ENCODE measurements at regions not wholly inside any gene's neighbourhood (a gene's known extent, or its start where the extent isn't known, plus 50 kb on each side); places are given as distances from the start of the nearest gene placed in this dataset.

DNA sequence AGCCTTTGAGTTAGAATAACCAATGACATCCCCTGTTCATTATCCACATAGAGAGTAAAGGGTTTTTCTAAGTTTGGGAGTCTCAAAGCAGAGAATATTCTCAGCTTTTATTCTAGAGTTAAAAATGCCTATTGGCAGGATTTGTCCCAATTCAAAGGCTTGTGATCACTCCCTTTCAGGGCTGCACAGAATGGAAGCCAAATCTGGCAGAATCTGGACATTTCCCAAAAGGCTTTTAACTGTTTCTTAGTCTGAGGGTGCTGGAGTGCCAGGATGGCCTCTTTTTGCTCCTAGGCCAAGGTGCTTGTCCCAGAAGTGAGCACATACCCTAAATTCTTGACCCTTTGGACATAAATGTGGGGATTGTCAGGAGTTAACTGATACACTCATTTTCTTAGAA lies 556.6 kb downstream of the DOK5 start:
- TF ChIP-seq, protein P1, sequence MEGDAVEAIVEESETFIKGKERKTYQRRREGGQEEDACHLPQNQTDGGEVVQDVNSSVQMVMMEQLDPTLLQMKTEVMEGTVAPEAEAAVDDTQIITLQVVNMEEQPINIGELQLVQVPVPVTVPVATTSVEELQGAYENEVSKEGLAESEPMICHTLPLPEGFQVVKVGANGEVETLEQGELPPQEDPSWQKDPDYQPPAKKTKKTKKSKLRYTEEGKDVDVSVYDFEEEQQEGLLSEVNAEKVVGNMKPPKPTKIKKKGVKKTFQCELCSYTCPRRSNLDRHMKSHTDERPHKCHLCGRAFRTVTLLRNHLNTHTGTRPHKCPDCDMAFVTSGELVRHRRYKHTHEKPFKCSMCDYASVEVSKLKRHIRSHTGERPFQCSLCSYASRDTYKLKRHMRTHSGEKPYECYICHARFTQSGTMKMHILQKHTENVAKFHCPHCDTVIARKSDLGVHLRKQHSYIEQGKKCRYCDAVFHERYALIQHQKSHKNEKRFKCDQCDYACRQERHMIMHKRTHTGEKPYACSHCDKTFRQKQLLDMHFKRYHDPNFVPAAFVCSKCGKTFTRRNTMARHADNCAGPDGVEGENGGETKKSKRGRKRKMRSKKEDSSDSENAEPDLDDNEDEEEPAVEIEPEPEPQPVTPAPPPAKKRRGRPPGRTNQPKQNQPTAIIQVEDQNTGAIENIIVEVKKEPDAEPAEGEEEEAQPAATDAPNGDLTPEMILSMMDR (IDR thresholded peaks at IDR 0.05), result no peak
- no peak for TF ChIP-seq POLR2A (IDR thresholded peaks at IDR 0.05; ENCODE audit: low read depth)
- TF ChIP-seq POLR2AphosphoS5 (IDR thresholded peaks at IDR 0.05), result no peak

Measured in esophagus muscularis mucosa (tissue), 3 donors.